ENCODE measurements at regions not wholly inside any gene's neighbourhood (a gene's known extent, or its start where the extent isn't known, plus 50 kb on each side); places are given as distances from the start of the nearest gene placed in this dataset.

- TF ChIP-seq, protein P1, sequence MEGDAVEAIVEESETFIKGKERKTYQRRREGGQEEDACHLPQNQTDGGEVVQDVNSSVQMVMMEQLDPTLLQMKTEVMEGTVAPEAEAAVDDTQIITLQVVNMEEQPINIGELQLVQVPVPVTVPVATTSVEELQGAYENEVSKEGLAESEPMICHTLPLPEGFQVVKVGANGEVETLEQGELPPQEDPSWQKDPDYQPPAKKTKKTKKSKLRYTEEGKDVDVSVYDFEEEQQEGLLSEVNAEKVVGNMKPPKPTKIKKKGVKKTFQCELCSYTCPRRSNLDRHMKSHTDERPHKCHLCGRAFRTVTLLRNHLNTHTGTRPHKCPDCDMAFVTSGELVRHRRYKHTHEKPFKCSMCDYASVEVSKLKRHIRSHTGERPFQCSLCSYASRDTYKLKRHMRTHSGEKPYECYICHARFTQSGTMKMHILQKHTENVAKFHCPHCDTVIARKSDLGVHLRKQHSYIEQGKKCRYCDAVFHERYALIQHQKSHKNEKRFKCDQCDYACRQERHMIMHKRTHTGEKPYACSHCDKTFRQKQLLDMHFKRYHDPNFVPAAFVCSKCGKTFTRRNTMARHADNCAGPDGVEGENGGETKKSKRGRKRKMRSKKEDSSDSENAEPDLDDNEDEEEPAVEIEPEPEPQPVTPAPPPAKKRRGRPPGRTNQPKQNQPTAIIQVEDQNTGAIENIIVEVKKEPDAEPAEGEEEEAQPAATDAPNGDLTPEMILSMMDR (IDR thresholded peaks at IDR 0.05): no peak
- Histone ChIP-seq H3K4me3 (no peak overlapping the region), H3K27me3 (no peaks in the 10 kb centered on the region), H3K27ac (no peak overlapping the region), H3K9me3 (no peaks in the 10 kb centered on the region), H3K4me1 (no peaks in the 10 kb centered on the region), H3K36me3 (no peaks in the 10 kb centered on the region)
- intact Hi-C loops (cut with DNase I): no loop called here
- DNase-seq (no peak), ATAC-seq (no peak), FAIRE-seq (no peak)
- WGBS, 2 donors: 53 to 68% methylated on average over 2 of the region's 2 CpGs
Observed at GRCh38 chr4:29066861-29067260, 1653.3 kb upstream of the PCDH7 start.

GRCh38 chr4:29073571-29073970 lies 1646.6 kb upstream of the PCDH7 start:
- Histone ChIP-seq H3K9me3 (no peaks in the 10 kb centered on the region), H3K4me3 (no peak overlapping the region), H3K36me3 (no peaks in the 10 kb centered on the region), H3K27me3 (no peaks in the 10 kb centered on the region), H3K27ac (no peak overlapping the region), H3K4me1 (no peaks in the 10 kb centered on the region)
- intact Hi-C loops (cut with DNase I): no loop called here
- no peak for ATAC-seq
- TF ChIP-seq, protein P1 (IDR thresholded peaks at IDR 0.05): no peak
- no peak for FAIRE-seq
- 38 to 43% methylated on average over 1 of the region's 1 CpG for WGBS, 2 donors
- no peak for DNase-seq

DNA sequence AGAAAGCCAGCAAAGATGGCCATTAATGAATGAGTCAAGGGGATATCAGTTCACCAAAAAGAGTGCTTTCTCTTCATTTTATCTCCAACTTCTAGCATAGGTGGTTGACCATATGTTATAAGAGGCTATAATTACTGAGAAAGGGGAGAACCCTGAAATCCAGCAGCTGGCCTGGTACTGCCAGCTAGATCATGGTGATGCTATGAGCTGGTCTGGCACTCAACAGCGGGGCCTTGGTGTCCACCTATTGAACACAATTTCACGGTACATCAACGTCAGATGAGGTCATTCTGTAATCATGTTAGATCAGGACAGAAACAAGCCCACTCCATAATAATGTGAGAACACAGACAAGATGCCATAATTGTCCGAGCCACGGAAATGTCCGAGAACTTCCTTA lies 1644.8 kb upstream of the PCDH7 start:
- Histone ChIP-seq H3K4me3 (no peak overlapping the region), H3K9me3 (no peaks in the 10 kb centered on the region), H3K36me3 (no peaks in the 10 kb centered on the region), H3K4me1 (no peaks in the 10 kb centered on the region), H3K27ac (no peak overlapping the region), H3K27me3 (no peaks in the 10 kb centered on the region)
- DNase-seq (peak in 1 of 6 donors; percentile 8), FAIRE-seq (no peak), ATAC-seq (no peak)
- intact Hi-C loops (cut with DNase I): no loop called here
- TF ChIP-seq, protein P1 (IDR thresholded peaks at IDR 0.05): no peak
- whole genome bisulfite sequencing, 2 donors: 82 to 86% methylated on average over 6 of the region's 6 CpGs

- TF ChIP-seq, protein P1 (IDR thresholded peaks at IDR 0.05): no peak
- FAIRE-seq: no peak
- 54 to 75% methylated on average over 2 of the region's 2 CpGs for WGBS, 2 donors
- Histone ChIP-seq H3K36me3 (no peaks in the 10 kb centered on the region), H3K27me3 (no peaks in the 10 kb centered on the region), H3K9me3 (no peaks in the 10 kb centered on the region), H3K4me1 (no peaks in the 10 kb centered on the region), H3K27ac (no peak overlapping the region), H3K4me3 (no peak overlapping the region)
- no peak for DNase-seq
- ATAC-seq: no peak
- intact Hi-C loops (cut with DNase I): no loop called here
Observed at GRCh38 chr4:29079260-29079659, 1640.9 kb upstream of the PCDH7 start.

DNA sequence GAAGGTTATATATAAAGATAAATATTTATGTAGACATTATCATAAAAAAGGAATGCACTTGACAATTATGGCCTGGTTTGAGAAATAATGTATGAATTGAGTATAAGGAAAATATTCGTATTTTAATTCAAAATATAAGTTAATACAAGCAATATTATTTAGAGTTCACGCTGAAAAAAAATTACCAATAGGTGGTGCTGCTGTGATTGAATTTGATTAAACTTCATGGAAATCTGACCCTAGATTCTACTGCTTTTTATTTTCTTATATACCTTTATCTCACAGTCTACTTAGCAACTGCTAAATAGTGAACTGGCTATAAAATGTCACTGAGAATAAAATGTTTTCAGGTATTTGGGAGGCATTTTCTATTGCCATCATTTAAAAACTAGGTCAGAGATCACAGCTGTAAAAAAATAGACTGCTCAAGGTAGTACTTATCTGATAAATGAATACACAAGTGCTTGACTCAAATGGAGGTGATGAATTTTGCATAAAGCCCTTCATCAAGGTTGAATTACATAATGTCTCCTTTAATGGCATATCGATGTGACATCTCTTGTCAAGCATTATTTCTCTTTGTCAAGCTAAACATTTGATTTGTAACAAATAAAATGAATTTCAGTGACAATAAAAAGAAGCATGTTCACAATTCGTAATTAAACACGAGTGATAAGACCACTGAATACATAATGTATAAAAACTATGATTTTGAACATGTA lies 1638.8 kb upstream of the PCDH7 start:
- intact Hi-C loops (cut with DNase I): no loop called here
- no peak for FAIRE-seq
- no peak overlapping the region for H3K4me3 ChIP-seq
- no peak for ATAC-seq
- 28 to 44% methylated on average over 5 of the region's 5 CpGs for WGBS, 2 donors
- H3K36me3 ChIP-seq: no peaks in the 10 kb centered on the region
- no peaks in the 10 kb centered on the region for H3K4me1 ChIP-seq
- H3K27ac ChIP-seq: no peak overlapping the region
- DNase-seq: no peak
- TF ChIP-seq, protein P1 (IDR thresholded peaks at IDR 0.05): no peak
- no peaks in the 10 kb centered on the region for H3K27me3 ChIP-seq
- H3K9me3 ChIP-seq: no peaks in the 10 kb centered on the region
